HG03558 (cell line): ENCODE measurements at regions not wholly inside any gene's neighbourhood (a gene's known extent, or its start where the extent isn't known, plus 50 kb on each side); places are given as distances from the start of the nearest gene placed in this dataset.
A peak's percentile ranks its signal among the peaks of the same experiment; 100 is the strongest.

Source experiments
- ATAC-seq: cut with Tn5 transposase; IDR thresholded peaks from one replicate; pipeline ENCODE4 v1.9.1; 2021; ENCODE audit warnings: moderate number of reproducible peaks; ENCODE audit not compliant: unreplicated experiment; ENCODE audit errors: extremely low read depth

DNA sequence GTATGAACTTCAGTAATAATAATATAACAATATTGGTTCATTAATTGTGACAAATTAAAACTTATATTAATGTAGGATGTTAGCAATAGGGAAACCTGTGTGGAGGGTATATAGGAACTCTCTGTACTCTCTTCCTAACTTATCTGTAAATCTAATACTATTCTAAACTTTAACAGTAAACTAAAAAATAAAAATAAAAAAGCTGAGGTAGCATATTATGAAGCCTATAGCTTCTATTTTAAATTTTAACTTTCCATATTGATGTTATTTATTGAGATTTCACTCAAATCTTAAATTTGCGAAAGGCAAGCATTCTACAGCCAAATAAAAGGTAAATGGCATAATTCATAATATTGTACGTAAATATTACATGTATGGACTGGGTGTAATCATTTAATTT lies 326.4 kb downstream of the MEI4 start:
- no peak for ATAC-seq

DNA sequence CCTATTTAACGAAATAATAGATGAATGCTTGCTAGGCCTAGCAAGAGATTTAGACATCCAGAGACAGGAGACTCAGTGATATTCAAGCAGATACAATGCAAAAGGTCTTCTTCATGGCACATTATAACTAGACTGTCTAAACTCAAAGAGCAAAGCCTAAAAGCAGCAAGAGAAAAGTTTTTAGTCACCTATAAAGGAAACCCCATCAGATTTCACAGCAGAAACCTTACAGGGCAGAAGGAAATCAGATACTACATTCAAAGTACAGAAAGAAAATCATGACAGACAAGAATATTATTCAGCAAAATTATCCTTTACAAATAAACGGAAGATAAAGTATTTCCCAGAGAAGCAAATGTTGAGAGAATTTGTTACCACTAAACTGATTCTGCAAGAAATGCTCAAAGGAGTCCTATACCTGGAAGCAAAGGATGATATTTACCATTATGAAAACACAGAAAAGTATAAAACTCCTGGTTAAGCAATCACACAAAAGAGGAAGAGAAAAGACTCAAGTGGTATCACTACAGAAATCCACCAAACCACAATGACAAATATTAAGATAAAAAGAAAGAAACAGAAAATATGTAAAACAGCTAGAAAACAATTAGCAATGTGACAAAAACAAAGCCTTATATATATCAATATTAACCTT lies 333.7 kb downstream of the MEI4 start:
- ATAC-seq: peak; percentile 68

- ATAC-seq: no peak
These were observed 334.2 kb downstream of the MEI4 start for GRCh38 chr6:77987035-77987384.

GRCh38 chr6:78010130-78010529 lies 357.3 kb downstream of the MEI4 start:
- no peak for ATAC-seq

- ATAC-seq: no peak
These were observed 367.7 kb downstream of the MEI4 start for GRCh38 chr6:78020586-78020985.

- ATAC-seq: no peak
These were observed 372.7 kb downstream of the MEI4 start for GRCh38 chr6:78025502-78025901.

DNA sequence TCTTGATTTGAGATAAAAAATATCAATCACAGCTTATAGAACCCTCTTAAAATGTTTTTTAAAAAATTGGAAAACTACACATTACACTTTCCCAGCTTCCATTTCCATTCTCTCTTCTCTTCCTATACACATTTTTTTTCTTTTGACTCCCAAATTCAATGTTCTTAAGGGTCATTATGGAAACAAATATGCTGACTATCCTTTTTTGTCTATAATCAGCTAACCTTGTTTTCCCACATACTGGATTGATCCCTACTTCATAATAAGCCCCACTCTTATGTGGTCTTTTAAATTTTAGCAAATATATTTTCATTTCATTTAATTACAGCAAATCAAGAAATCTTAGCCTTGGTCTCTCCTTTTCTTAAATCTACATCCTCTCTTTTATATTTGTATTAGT lies 378.4 kb downstream of the MEI4 start:
- ATAC-seq: no peak

DNA sequence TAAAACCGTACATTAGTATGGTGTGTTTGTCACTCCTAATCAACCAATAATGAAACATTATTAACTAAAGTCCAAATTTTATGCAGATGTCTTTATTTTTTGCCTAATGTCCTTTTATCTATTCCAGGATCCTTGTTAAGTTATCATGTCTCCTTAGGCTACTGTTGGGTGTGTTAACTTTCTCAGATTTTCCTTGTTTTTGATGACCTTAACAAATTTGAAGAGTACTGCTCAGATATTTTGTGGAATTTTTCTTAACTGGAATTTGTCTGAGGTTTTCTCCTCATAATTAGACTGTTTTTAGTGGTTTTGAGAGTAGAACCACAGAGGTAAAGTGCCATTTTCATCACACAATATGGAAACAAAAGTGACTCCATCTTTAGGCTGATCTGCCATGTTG lies 406.3 kb downstream of the MEI4 start:
- no peak for ATAC-seq

GRCh38 chr6:78062993-78063392 lies 410.2 kb downstream of the MEI4 start:
- ATAC-seq: no peak

GRCh38 chr6:78076371-78076770 lies 423.5 kb downstream of the MEI4 start:
- no peak for ATAC-seq

- no peak for ATAC-seq
These were observed 436.7 kb downstream of the MEI4 start for GRCh38 chr6:78089531-78089930.

- ATAC-seq: no peak
These were observed 441.1 kb downstream of the MEI4 start for GRCh38 chr6:78093906-78094305.

DNA sequence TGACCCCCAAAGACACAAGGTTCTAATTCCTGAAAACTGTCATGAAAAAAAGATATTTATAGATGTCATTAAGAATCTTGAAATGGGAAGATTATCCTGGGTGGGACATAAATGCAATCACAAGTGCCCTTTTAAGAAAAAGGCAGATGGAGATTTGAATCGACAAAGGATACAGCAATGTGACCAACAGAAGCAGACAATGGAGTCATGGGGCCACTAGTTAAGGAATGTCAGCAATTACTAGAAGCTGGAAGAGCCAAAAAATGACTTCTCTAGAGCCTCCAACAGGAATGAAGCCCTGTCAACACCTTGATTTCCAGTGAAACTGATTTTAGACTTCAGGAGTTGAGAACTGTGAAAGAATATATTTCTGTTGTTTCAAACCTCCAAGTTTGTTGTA lies 448.5 kb downstream of the MEI4 start:
- no peak for ATAC-seq

DNA sequence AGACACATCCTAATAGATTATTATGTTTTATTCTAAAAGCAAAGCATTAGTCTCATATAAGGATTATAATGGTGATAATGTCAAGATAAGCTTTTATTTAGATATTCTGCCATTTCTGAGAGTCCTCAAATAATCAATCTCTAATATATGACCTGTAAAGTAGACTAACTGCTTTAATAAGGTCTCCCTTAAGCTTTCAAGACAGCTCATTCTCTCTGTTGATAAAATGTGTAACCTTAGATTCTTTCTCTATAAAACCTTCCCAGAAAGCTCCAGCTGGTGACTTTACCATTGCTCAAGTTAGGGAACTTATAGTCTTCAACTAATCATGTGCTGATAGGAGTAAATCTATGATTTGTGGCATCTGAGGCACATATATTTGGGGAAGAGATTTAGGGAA lies 457.8 kb downstream of the MEI4 start:
- no peak for ATAC-seq

- ATAC-seq: no peak
These were observed 465.1 kb downstream of the MEI4 start for GRCh38 chr6:78117966-78118365.

DNA sequence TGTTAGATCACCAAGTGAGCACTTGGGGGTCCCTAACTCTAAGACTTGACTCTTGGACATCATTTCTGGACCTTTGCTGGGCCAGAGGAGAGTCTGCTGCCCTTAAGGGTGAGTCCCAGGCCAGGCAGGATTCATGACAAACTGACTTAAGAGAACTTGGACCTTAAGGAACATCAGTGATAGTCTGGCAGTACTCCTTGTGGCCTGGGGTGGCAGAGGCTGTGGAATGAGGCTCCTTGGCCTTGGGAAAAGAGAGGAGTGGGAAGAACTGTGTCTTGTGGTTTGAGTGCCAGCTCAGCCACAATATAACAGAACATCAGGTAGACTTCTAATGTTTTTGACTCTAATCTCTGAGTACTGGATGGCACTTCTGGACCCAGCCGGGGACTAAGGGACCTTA lies 478.7 kb downstream of the MEI4 start:
- ATAC-seq: no peak

GRCh38 chr6:78132671-78133410 lies 480.0 kb downstream of the MEI4 start:
- ATAC-seq: no peak

DNA sequence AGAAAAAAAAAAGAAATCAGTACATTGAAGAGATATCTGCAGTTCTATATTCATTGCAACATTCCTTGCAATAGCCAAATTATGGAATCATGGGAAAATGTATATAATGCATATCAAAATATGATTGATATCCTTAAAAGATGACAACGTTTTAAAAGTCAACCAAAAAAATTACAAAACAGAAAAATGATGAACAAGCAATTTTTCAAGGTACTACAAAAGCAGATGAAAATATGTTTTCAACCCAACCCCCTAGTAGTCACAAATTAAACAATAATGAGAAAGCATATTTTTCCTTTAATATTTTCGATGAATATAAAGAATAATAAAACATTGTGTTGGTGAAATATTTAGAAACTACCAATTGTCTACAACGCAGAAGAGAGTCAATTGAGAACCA lies 497.6 kb downstream of the MEI4 start:
- ATAC-seq: no peak

GRCh38 chr6:78153976-78154375 lies 501.1 kb downstream of the MEI4 start:
- ATAC-seq: no peak

- no peak for ATAC-seq
These were observed 504.8 kb downstream of the MEI4 start for GRCh38 chr6:78157606-78158005.

DNA sequence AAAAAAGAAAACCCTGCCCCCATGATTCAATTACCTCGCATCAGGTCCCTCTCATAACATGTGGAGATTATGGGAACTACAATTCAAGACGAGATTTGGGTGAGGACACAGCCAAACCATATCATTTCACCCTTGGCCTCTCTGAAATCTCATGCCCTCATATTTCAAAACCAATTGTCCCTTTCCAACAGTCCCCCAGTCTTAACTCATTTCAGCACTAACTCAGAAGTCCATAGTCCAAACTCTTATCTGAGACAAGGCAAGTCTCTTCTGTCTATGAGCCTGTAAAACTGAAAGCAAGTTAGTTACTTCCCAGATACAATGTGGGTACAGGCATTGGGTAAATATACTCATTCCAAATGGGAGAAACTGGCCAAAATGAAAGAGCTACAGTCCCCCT lies 536.1 kb downstream of the MEI4 start:
- ATAC-seq: no peak

- no peak for ATAC-seq
These were observed 539.2 kb downstream of the MEI4 start for GRCh38 chr6:78192057-78192456.
